ENCODE measurements at regions not wholly inside any gene's neighbourhood (a gene's known extent, or its start where the extent isn't known, plus 50 kb on each side); places are given as distances from the start of the nearest gene placed in this dataset.

DNA sequence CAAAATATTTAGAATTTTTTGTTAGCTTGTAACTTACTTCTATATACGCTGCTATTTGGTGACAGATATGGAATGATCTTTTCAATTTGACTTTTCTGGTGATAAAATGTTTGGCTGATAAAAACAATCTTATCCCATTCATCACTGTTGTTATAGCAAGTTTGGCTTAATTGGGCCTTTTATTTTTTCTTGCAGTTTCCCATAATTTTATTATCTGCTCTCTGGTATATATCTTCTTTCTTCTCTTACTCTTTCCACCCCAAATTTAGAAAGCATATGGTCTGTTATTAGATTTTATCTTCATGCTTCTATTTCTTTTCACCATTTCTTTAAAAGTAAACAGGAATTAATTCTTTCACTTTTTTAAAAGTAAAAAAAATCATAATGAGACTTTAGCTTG lies 474.4 kb downstream of the TLE1 start:
- no peak overlapping the region for H3K4me3 Mint-ChIP-seq
- no peaks in the 10 kb centered on the region for H3K4me1 Mint-ChIP-seq (ENCODE audit: low read depth)
- Histone ChIP-seq H3K27ac (ENCODE audit: low read depth in 1 of 2, low read length in 2 of 2) (no peak overlapping the region), H3K4me1 (ENCODE audit: insufficient read depth, low read length) (no peaks in the 10 kb centered on the region), H3K4me3 (ENCODE audit: low read length) (no peak overlapping the region), H3K9me3 (ENCODE audit: control insufficient read depth in 1 of 2, insufficient read depth in 1 of 2, low read length in 2 of 2) (peaks cover 0 to 8% of the 10 kb centered on the region in 2 experiments), H3K36me3 (ENCODE audit: insufficient read depth, low read length) (no peaks in the 10 kb centered on the region), H3K27me3 (ENCODE audit: control insufficient read depth in 1 of 2, insufficient read depth in 2 of 2, low read length in 2 of 2) (no peaks in the 10 kb centered on the region)
- intact Hi-C loops (cut with DNase I, micrococcal nuclease): no loop called here
- ChIA-PET CTCF (no interaction called here), POLR2A (no interaction called here)
- DNase-seq (no peak), ATAC-seq (ENCODE audit: poor library complexity) (no peak)
- H3K9me3 Mint-ChIP-seq: peaks cover 7% of the 10 kb centered on the region
- TF ChIP-seq, protein P1, sequence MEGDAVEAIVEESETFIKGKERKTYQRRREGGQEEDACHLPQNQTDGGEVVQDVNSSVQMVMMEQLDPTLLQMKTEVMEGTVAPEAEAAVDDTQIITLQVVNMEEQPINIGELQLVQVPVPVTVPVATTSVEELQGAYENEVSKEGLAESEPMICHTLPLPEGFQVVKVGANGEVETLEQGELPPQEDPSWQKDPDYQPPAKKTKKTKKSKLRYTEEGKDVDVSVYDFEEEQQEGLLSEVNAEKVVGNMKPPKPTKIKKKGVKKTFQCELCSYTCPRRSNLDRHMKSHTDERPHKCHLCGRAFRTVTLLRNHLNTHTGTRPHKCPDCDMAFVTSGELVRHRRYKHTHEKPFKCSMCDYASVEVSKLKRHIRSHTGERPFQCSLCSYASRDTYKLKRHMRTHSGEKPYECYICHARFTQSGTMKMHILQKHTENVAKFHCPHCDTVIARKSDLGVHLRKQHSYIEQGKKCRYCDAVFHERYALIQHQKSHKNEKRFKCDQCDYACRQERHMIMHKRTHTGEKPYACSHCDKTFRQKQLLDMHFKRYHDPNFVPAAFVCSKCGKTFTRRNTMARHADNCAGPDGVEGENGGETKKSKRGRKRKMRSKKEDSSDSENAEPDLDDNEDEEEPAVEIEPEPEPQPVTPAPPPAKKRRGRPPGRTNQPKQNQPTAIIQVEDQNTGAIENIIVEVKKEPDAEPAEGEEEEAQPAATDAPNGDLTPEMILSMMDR (IDR thresholded peaks at IDR 0.05): no peak
- no peaks in the 10 kb centered on the region for H3K36me3 Mint-ChIP-seq (ENCODE audit: low read depth)
- H3K27me3 Mint-ChIP-seq: no peaks in the 10 kb centered on the region
- no peak overlapping the region for H3K27ac Mint-ChIP-seq

GRCh38 chr9:81213456-81213855 lies 475.9 kb downstream of the TLE1 start:
- Mint-ChIP-seq H3K4me3 (no peak overlapping the region), H3K27me3 (no peaks in the 10 kb centered on the region), H3K36me3 (ENCODE audit: low read depth) (no peaks in the 10 kb centered on the region), H3K4me1 (ENCODE audit: low read depth) (no peaks in the 10 kb centered on the region), H3K9me3 (peaks cover 7% of the 10 kb centered on the region), H3K27ac (no peak overlapping the region)
- CTCF ChIA-PET: no interaction called here
- intact Hi-C loops (cut with DNase I, micrococcal nuclease): no loop called here
- Histone ChIP-seq H3K27ac (ENCODE audit: low read depth in 1 of 2, low read length in 2 of 2) (no peak overlapping the region), H3K4me1 (ENCODE audit: insufficient read depth, low read length) (no peaks in the 10 kb centered on the region), H3K27me3 (ENCODE audit: control insufficient read depth in 1 of 2, insufficient read depth in 2 of 2, low read length in 2 of 2) (no peaks in the 10 kb centered on the region), H3K9me3 (ENCODE audit: control insufficient read depth in 1 of 2, insufficient read depth in 1 of 2, low read length in 2 of 2) (peaks cover 0 to 8% of the 10 kb centered on the region in 2 experiments), H3K36me3 (ENCODE audit: insufficient read depth, low read length) (no peaks in the 10 kb centered on the region), H3K4me3 (ENCODE audit: low read length) (no peak overlapping the region)
- POLR2A ChIA-PET: no interaction called here
- ATAC-seq (ENCODE audit: poor library complexity): no peak
- DNase-seq: no peak
- TF ChIP-seq, protein P1 (IDR thresholded peaks at IDR 0.05): no peak

- Mint-ChIP-seq H3K27me3 (no peaks in the 10 kb centered on the region), H3K9me3 (peaks cover 7% of the 10 kb centered on the region), H3K4me3 (no peak overlapping the region), H3K36me3 (ENCODE audit: low read depth) (no peaks in the 10 kb centered on the region), H3K27ac (no peak overlapping the region), H3K4me1 (ENCODE audit: low read depth) (no peaks in the 10 kb centered on the region)
- no peaks in the 10 kb centered on the region for H3K36me3 ChIP-seq (ENCODE audit: insufficient read depth, low read length)
- ChIA-PET POLR2A (no interaction called here), CTCF (no interaction called here)
- H3K27me3 ChIP-seq (ENCODE audit: control insufficient read depth in 1 of 2, insufficient read depth in 2 of 2, low read length in 2 of 2): no peaks in the 10 kb centered on the region
- DNase-seq: no peak
- no peaks in the 10 kb centered on the region for H3K9me3 ChIP-seq (ENCODE audit: control insufficient read depth in 1 of 2, insufficient read depth in 1 of 2, low read length in 2 of 2)
- no peak for ATAC-seq (ENCODE audit: poor library complexity)
- no peak overlapping the region for H3K27ac ChIP-seq (ENCODE audit: low read depth in 1 of 2, low read length in 2 of 2)
- H3K4me1 ChIP-seq (ENCODE audit: insufficient read depth, low read length): no peaks in the 10 kb centered on the region
- intact Hi-C loops (cut with DNase I, micrococcal nuclease): no loop called here
- TF ChIP-seq, protein P1 (IDR thresholded peaks at IDR 0.05): no peak
- no peak overlapping the region for H3K4me3 ChIP-seq (ENCODE audit: low read length)
Measured at GRCh38 chr9:81211741-81212140, 477.6 kb downstream of the TLE1 start.

Measured in CD4-positive, alpha-beta T cell (primary cell).